ENCODE measurements at regions not wholly inside any gene's neighbourhood (a gene's known extent, or its start where the extent isn't known, plus 50 kb on each side); places are given as distances from the start of the nearest gene placed in this dataset.

GRCh38 chr2:6578416-6578815 lies 287.3 kb downstream of the CMPK2 start:
- TF ChIP-seq CTCF (IDR thresholded peaks at IDR 0.05) (no peak), POLR2A (IDR thresholded peaks at IDR 0.05) (no peak)

All from right lobe of liver (tissue), 4 donors.